HUES64 (cell line): ENCODE measurements at regions not wholly inside any gene's neighbourhood (a gene's known extent, or its start where the extent isn't known, plus 50 kb on each side); places are given as distances from the start of the nearest gene placed in this dataset.
"Not testable (repeated sequence)": the region's sequence is repeated elsewhere in the genome, so short reads cannot be mapped to it uniquely, and the experiment has no call there.

Source experiments
- H3K27ac ChIP-seq: 2 replicates; pipeline ENCODE4 v1.7.0; 2013; ENCODE audit warnings: low read depth, low read length, inconsistent platforms
- H3K27me3 ChIP-seq: 2 replicates; pipeline ENCODE4 v1.6.1; 2013; ENCODE audit warnings: mild to moderate bottlenecking, low read length; ENCODE audit not compliant: insufficient read depth
- H3K36me3 ChIP-seq: 2 replicates; pipeline ENCODE4 v1.6.1; 2013; ENCODE audit warnings: mild to moderate bottlenecking, low read length; ENCODE audit not compliant: insufficient read depth
- H3K4me1 ChIP-seq: 2 replicates; pipeline ENCODE4 v1.6.1; 2013; ENCODE audit warnings: mild to moderate bottlenecking, low read length, moderate library complexity; ENCODE audit not compliant: insufficient read depth
- H3K4me3 ChIP-seq: 2 replicates; pipeline ENCODE4 v1.5.1; 2013; ENCODE audit warnings: mild to moderate bottlenecking, low read length, moderate library complexity
- H3K9ac ChIP-seq: 2 replicates; pipeline ENCODE4 v1.6.1; 2013; ENCODE audit warnings: mild to moderate bottlenecking, low read depth, low read length
- H3K9me3 ChIP-seq: 2 replicates; pipeline ENCODE4 v1.6.1; 2013; ENCODE audit warnings: low read depth, low read length; ENCODE audit not compliant: insufficient read depth
- WGBS: fragments of 150-250, 120-280 bp; methylation state at CpG from one replicate; pipeline ENCODE4 v1.1.7; 2013; ENCODE audit warnings: missing lambda C conversion rate; 5-methylcytosine and 5-hydroxymethylcytosine counted together

- peaks cover 7% of the 10 kb centered on the region for H3K9me3 ChIP-seq
- no peak overlapping the region for H3K4me3 ChIP-seq
Measured at GRCh38 chr12:125332900-125333299, 267.7 kb downstream of the AACS start.

GRCh38 chr12:125336246-125336645 lies 271.0 kb downstream of the AACS start:
- 92% methylated on average over 4 of the region's 4 CpGs for WGBS
- H3K36me3 ChIP-seq = no peaks in the 10 kb centered on the region
- peaks cover 5% of the 10 kb centered on the region; the same call in 1 of the 2 replicates for H3K4me1 ChIP-seq
- no peak overlapping the region for H3K4me3 ChIP-seq
- no peaks in the 10 kb centered on the region for H3K9me3 ChIP-seq
- no peaks in the 10 kb centered on the region for H3K27me3 ChIP-seq
- no peak overlapping the region for H3K9ac ChIP-seq
- no peak overlapping the region for H3K27ac ChIP-seq

More at GRCh38 chr12:125332900-125333299, 267.7 kb downstream of the AACS start:
- Histone ChIP-seq H3K36me3 (no peaks in the 10 kb centered on the region), H3K27me3 (no peaks in the 10 kb centered on the region), H3K9ac (no peak overlapping the region), H3K4me1 (peaks cover 25% of the 10 kb centered on the region), H3K27ac (no peak overlapping the region)
- WGBS = 78% methylated on average over 10 of the region's 11 CpGs

GRCh38 chr12:125340791-125341190 lies 275.6 kb downstream of the AACS start:
- Histone ChIP-seq H3K27ac (no peak overlapping the region), H3K9me3 (no peaks in the 10 kb centered on the region), H3K9ac (no peak overlapping the region), H3K27me3 (no peaks in the 10 kb centered on the region), H3K4me3 (no peak overlapping the region), H3K4me1 (peaks cover 4% of the 10 kb centered on the region), H3K36me3 (no peaks in the 10 kb centered on the region)
- 82% methylated on average over 5 of the region's 5 CpGs for WGBS

GRCh38 chr12:125341422-125341821 lies 276.2 kb downstream of the AACS start:
- Histone ChIP-seq H3K36me3 (no peaks in the 10 kb centered on the region), H3K4me1 (peaks cover 11% of the 10 kb centered on the region), H3K9me3 (no peaks in the 10 kb centered on the region), H3K9ac (no peak overlapping the region), H3K27me3 (no peaks in the 10 kb centered on the region), H3K27ac (no peak overlapping the region), H3K4me3 (no peak overlapping the region)
- 92% methylated on average over 1 of the region's 1 CpG for WGBS

GRCh38 chr12:125343649-125344048 lies 278.4 kb downstream of the AACS start:
- Histone ChIP-seq H3K4me1 (peaks cover 25% of the 10 kb centered on the region), H3K9ac (no peak overlapping the region), H3K27me3 (no peaks in the 10 kb centered on the region), H3K27ac (no peak overlapping the region), H3K36me3 (no peaks in the 10 kb centered on the region), H3K9me3 (no peaks in the 10 kb centered on the region), H3K4me3 (no peak overlapping the region)
- WGBS = 92% methylated on average over 3 of the region's 3 CpGs

- WGBS = 33% methylated on average over 4 of the region's 4 CpGs
- no peak overlapping the region for H3K9ac ChIP-seq
- H3K4me3 ChIP-seq = no peak overlapping the region
- H3K27ac ChIP-seq = peak overlapping the region; percentile 47; the same call in 1 of the 2 replicates
- no peaks in the 10 kb centered on the region for H3K9me3 ChIP-seq
- H3K27me3 ChIP-seq = no peaks in the 10 kb centered on the region
- peaks cover 9% of the 10 kb centered on the region; the same call in 1 of the 2 replicates for H3K36me3 ChIP-seq
- H3K4me1 ChIP-seq = peaks cover 25% of the 10 kb centered on the region
Measured at GRCh38 chr12:125346362-125346761, 281.1 kb downstream of the AACS start.

- Histone ChIP-seq H3K27me3 (no peaks in the 10 kb centered on the region), H3K9me3 (0 out of 2 replicates have a peak, but pooled peaks cover 6% of the 10 kb centered on the region), H3K27ac (no peak overlapping the region), H3K9ac (no peak overlapping the region), H3K4me1 (peaks cover 20% of the 10 kb centered on the region), H3K4me3 (no peak overlapping the region), H3K36me3 (peaks cover 12% of the 10 kb centered on the region)
- WGBS = 94% methylated on average over 2 of the region's 2 CpGs
Measured at GRCh38 chr12:125351788-125352187, 286.6 kb downstream of the AACS start.

GRCh38 chr12:125353002-125353401 lies 287.8 kb downstream of the AACS start:
- not testable (repeated sequence) for H3K27me3 ChIP-seq, H3K4me1 ChIP-seq, H3K9ac ChIP-seq, H3K27ac ChIP-seq, H3K4me3 ChIP-seq, H3K9me3 ChIP-seq
- H3K36me3 ChIP-seq = peaks cover 12% of the 10 kb centered on the region

GRCh38 chr12:125353871-125354270 lies 288.6 kb downstream of the AACS start:
- H3K4me3 ChIP-seq = no peak overlapping the region
- H3K27me3 ChIP-seq = no peaks in the 10 kb centered on the region
- H3K27ac ChIP-seq = no peak overlapping the region
- peaks cover 12% of the 10 kb centered on the region for H3K36me3 ChIP-seq
- H3K9me3 ChIP-seq = 0 out of 2 replicates have a peak, but pooled peaks cover 6% of the 10 kb centered on the region
- no peak overlapping the region for H3K9ac ChIP-seq
- H3K4me1 ChIP-seq = peaks cover 9% of the 10 kb centered on the region; the same call in 1 of the 2 replicates
- WGBS = 94% methylated on average over 2 of the region's 2 CpGs

- Histone ChIP-seq H3K9me3 (0 out of 2 replicates have a peak, but pooled peaks cover 6% of the 10 kb centered on the region), H3K27ac (no peak overlapping the region), H3K9ac (no peak overlapping the region), H3K27me3 (no peaks in the 10 kb centered on the region), H3K4me1 (peaks cover 9% of the 10 kb centered on the region; the same call in 1 of the 2 replicates), H3K36me3 (peaks cover 3% of the 10 kb centered on the region; the same call in 1 of the 2 replicates), H3K4me3 (no peak overlapping the region)
- 94% methylated on average over 7 of the region's 7 CpGs for WGBS
Measured at GRCh38 chr12:125355614-125356013, 290.4 kb downstream of the AACS start.

GRCh38 chr12:125356111-125356510 lies 290.9 kb downstream of the AACS start:
- Histone ChIP-seq H3K27me3 (no peaks in the 10 kb centered on the region), H3K9me3 (0 out of 2 replicates have a peak, but pooled peaks cover 6% of the 10 kb centered on the region), H3K27ac (no peak overlapping the region), H3K4me1 (peaks cover 9% of the 10 kb centered on the region; the same call in 1 of the 2 replicates), H3K4me3 (no peak overlapping the region), H3K36me3 (peaks cover 3% of the 10 kb centered on the region; the same call in 1 of the 2 replicates), H3K9ac (no peak overlapping the region)
- WGBS = 94% methylated on average over 4 of the region's 4 CpGs

- Histone ChIP-seq H3K36me3 (no peaks in the 10 kb centered on the region; the same call in 1 of the 2 replicates), H3K27ac (no peak overlapping the region), H3K4me1 (peaks cover 9% of the 10 kb centered on the region; the same call in 1 of the 2 replicates), H3K9me3 (0 out of 2 replicates have a peak, but pooled peaks cover 5% of the 10 kb centered on the region), H3K27me3 (no peaks in the 10 kb centered on the region), H3K4me3 (no peak overlapping the region), H3K9ac (no peak overlapping the region)
- 96% methylated on average over 3 of the region's 3 CpGs for WGBS
Measured at GRCh38 chr12:125357561-125357960, 292.3 kb downstream of the AACS start.
